ENCODE measurements at regions not wholly inside any gene's neighbourhood (a gene's known extent, or its start where the extent isn't known, plus 50 kb on each side); places are given as distances from the start of the nearest gene placed in this dataset.
"Not testable (repeated sequence)": the region's sequence is repeated elsewhere in the genome, so short reads cannot be mapped to it uniquely, and the experiment has no call there.

- no peak for DNase-seq
These were observed 101.8 kb downstream of the NFKBIZ start for GRCh38 chr3:101950985-101951733.

GRCh38 chr3:101954361-101954760 is 105.0 kb downstream of the NFKBIZ start:
- no peak for DNase-seq

- no peak for DNase-seq
These were observed 105.6 kb downstream of the NFKBIZ start for GRCh38 chr3:101954936-101955335.

GRCh38 chr3:101962055-101962454 is 112.7 kb downstream of the NFKBIZ start:
- DNase-seq, result no peak

- peak; percentile 6 for DNase-seq
These were observed 114.6 kb downstream of the NFKBIZ start for GRCh38 chr3:101963902-101964362.

- no peak for DNase-seq
These were observed 115.5 kb downstream of the NFKBIZ start for GRCh38 chr3:101964861-101965260.

- no peak for DNase-seq
These were observed 116.9 kb downstream of the NFKBIZ start for GRCh38 chr3:101966226-101966625.

- no peak for DNase-seq
These were observed 120.9 kb downstream of the NFKBIZ start for GRCh38 chr3:101970212-101970611.

GRCh38 chr3:101970905-101971304 is 121.6 kb downstream of the NFKBIZ start:
- no peak for DNase-seq

- no peak for DNase-seq
These were observed 123.3 kb downstream of the NFKBIZ start for GRCh38 chr3:101972430-101973162.

- DNase-seq, result no peak
These were observed 123.8 kb downstream of the NFKBIZ start for GRCh38 chr3:101973163-101973505.

- DNase-seq, result not testable (repeated sequence)
These were observed 126.1 kb downstream of the NFKBIZ start for GRCh38 chr3:101975415-101975814.

GRCh38 chr3:101976473-101976872 is 127.2 kb downstream of the NFKBIZ start:
- no peak for DNase-seq

GRCh38 chr3:101978348-101978747 is 129.0 kb downstream of the NFKBIZ start:
- DNase-seq, result no peak

- no peak for DNase-seq
These were observed 129.7 kb downstream of the NFKBIZ start for GRCh38 chr3:101979033-101979432.

- DNase-seq, result no peak
These were observed 135.0 kb downstream of the NFKBIZ start for GRCh38 chr3:101984356-101984755.

GRCh38 chr3:101988596-101988995 is 139.3 kb downstream of the NFKBIZ start:
- no peak for DNase-seq

- no peak for DNase-seq
These were observed 140.4 kb downstream of the NFKBIZ start for GRCh38 chr3:101989578-101990200.

GRCh38 chr3:101992863-101993262 is 143.5 kb downstream of the NFKBIZ start:
- no peak for DNase-seq

- DNase-seq, result no peak
These were observed 145.1 kb downstream of the NFKBIZ start for GRCh38 chr3:101994386-101994785.

GRCh38 chr3:101995371-101996046 is 146.2 kb downstream of the NFKBIZ start:
- no peak for DNase-seq

- DNase-seq, result no peak
These were observed 147.5 kb downstream of the NFKBIZ start for GRCh38 chr3:101996832-101997231.

GRCh38 chr3:101998256-101998926 is 149.1 kb downstream of the NFKBIZ start:
- no peak for DNase-seq
